ENCODE measurements at regions not wholly inside any gene's neighbourhood (a gene's known extent, or its start where the extent isn't known, plus 50 kb on each side); places are given as distances from the start of the nearest gene placed in this dataset.

DNA sequence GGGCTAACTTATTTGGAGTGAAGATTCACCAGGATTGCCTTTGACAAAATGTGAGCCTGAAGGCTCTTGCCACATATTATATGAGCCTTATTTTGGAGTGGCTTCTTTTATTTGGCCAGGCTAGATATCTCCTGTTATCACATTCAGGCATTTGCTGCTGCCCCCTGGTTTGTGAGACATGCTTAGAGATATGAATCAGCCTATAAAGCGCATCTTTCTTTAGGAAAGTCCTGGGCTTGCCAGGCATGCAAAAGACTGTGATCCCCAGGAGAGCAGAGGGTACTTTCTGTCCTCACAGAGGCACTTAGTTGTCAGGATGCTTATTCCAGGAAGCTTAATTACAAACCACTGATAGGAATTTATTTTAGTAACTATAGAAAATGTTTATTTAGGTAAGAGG is 333.3 kb downstream of the FAT3 start:
- H3K4me3 Mint-ChIP-seq = no peak overlapping the region
- TF ChIP-seq, protein P1, sequence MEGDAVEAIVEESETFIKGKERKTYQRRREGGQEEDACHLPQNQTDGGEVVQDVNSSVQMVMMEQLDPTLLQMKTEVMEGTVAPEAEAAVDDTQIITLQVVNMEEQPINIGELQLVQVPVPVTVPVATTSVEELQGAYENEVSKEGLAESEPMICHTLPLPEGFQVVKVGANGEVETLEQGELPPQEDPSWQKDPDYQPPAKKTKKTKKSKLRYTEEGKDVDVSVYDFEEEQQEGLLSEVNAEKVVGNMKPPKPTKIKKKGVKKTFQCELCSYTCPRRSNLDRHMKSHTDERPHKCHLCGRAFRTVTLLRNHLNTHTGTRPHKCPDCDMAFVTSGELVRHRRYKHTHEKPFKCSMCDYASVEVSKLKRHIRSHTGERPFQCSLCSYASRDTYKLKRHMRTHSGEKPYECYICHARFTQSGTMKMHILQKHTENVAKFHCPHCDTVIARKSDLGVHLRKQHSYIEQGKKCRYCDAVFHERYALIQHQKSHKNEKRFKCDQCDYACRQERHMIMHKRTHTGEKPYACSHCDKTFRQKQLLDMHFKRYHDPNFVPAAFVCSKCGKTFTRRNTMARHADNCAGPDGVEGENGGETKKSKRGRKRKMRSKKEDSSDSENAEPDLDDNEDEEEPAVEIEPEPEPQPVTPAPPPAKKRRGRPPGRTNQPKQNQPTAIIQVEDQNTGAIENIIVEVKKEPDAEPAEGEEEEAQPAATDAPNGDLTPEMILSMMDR (IDR thresholded peaks at IDR 0.05) = no peak
- 95% methylated on average over 1 of the region's 1 CpG for WGBS (ENCODE audit: insufficient coverage)
- intact Hi-C loops (cut with micrococcal nuclease) = no loop called here
- no peaks in the 10 kb centered on the region for H3K27me3 ChIP-seq (ENCODE audit: control insufficient read depth, insufficient read depth, low read length)
- no peaks in the 10 kb centered on the region for H3K36me3 ChIP-seq (ENCODE audit: control insufficient read depth, insufficient read depth, low read length)
- H3K9me3 ChIP-seq (ENCODE audit: control insufficient read depth, insufficient read depth, low read length) = no peaks in the 10 kb centered on the region
- H3K27me3 Mint-ChIP-seq (ENCODE audit: low read depth in 2 of 2) = no peaks in the 10 kb centered on the region
- no peaks in the 10 kb centered on the region for H3K4me1 Mint-ChIP-seq
- no peaks in the 10 kb centered on the region for H3K36me3 Mint-ChIP-seq
- no peak overlapping the region for H3K27ac Mint-ChIP-seq
- no peaks in the 10 kb centered on the region for H3K9me3 Mint-ChIP-seq
- no peak for DNase-seq
- H3K27ac ChIP-seq (ENCODE audit: low read length) = no peak overlapping the region
- ATAC-seq = no peak
- H3K4me3 ChIP-seq (ENCODE audit: low read length) = no peak overlapping the region
- no peaks in the 10 kb centered on the region for H3K4me1 ChIP-seq (ENCODE audit: control insufficient read depth, insufficient read depth, low read length)

DNA sequence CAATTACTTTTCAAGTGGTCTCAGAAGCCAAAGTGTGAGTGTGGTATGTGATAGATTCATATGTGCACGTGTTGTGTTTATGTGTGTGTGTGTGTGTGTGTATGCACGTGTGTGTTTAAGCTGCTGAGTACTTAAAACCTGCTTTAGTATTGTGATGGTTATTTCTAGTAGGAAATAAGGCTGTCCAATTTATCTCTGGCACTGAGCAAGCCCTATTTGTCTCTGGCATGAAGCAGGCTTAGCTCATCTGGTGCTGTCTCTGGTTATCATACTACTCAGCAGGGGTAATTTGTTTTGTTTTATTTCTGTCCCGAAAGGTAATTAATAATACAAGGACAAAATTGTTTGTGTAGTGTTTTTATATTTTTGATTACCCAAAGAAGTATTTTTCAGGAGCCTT is 333.7 kb downstream of the FAT3 start:
- H3K36me3 ChIP-seq (ENCODE audit: control insufficient read depth, insufficient read depth, low read length) = no peaks in the 10 kb centered on the region
- H3K27ac ChIP-seq (ENCODE audit: low read length) = no peak overlapping the region
- TF ChIP-seq, protein P1 (IDR thresholded peaks at IDR 0.05) = no peak
- Mint-ChIP-seq H3K9me3 (no peaks in the 10 kb centered on the region), H3K27me3 (ENCODE audit: low read depth in 2 of 2) (no peaks in the 10 kb centered on the region), H3K4me1 (no peaks in the 10 kb centered on the region), H3K4me3 (no peak overlapping the region), H3K36me3 (no peaks in the 10 kb centered on the region), H3K27ac (no peak overlapping the region)
- ATAC-seq (no peak), DNase-seq (no peak)
- H3K9me3 ChIP-seq (ENCODE audit: control insufficient read depth, insufficient read depth, low read length) = no peaks in the 10 kb centered on the region
- no peaks in the 10 kb centered on the region for H3K27me3 ChIP-seq (ENCODE audit: control insufficient read depth, insufficient read depth, low read length)
- 72% methylated on average over 3 of the region's 3 CpGs for WGBS (ENCODE audit: insufficient coverage)
- intact Hi-C loops (cut with micrococcal nuclease) = no loop called here
- H3K4me1 ChIP-seq (ENCODE audit: control insufficient read depth, insufficient read depth, low read length) = no peaks in the 10 kb centered on the region
- H3K4me3 ChIP-seq (ENCODE audit: low read length) = no peak overlapping the region

DNA sequence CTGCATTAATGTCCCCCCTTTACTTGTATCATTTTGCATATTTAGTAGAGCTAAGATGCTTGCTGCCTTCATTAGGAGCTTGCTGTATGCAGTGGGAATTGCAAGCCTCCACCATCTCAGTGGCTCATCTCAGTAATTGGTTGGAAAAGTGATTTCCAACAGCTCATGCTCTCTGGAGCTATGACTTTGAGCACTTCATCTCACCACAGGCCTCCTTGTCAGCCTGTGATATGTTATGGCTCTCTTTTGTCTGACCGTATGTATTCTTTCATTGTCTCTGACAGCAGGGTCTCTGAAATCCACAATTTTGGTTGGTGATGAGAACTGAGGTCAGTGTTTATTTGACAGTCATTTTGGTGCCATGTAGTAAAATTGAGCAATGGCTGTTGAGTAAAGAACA is 345.1 kb downstream of the FAT3 start:
- no peaks in the 10 kb centered on the region for H3K36me3 Mint-ChIP-seq
- H3K4me3 Mint-ChIP-seq = no peak overlapping the region
- Histone ChIP-seq H3K36me3 (ENCODE audit: control insufficient read depth, insufficient read depth, low read length) (no peaks in the 10 kb centered on the region), H3K9me3 (ENCODE audit: control insufficient read depth, insufficient read depth, low read length) (no peaks in the 10 kb centered on the region), H3K4me3 (ENCODE audit: low read length) (no peak overlapping the region), H3K27ac (ENCODE audit: low read length) (no peak overlapping the region), H3K27me3 (ENCODE audit: control insufficient read depth, insufficient read depth, low read length) (no peaks in the 10 kb centered on the region), H3K4me1 (ENCODE audit: control insufficient read depth, insufficient read depth, low read length) (no peaks in the 10 kb centered on the region)
- intact Hi-C loops (cut with micrococcal nuclease) = no loop called here
- WGBS (ENCODE audit: insufficient coverage) = 100% methylated on average over 1 of the region's 1 CpG
- no peak for DNase-seq
- no peaks in the 10 kb centered on the region for H3K4me1 Mint-ChIP-seq
- TF ChIP-seq, protein P1 (IDR thresholded peaks at IDR 0.05) = no peak
- H3K27ac Mint-ChIP-seq = no peak overlapping the region
- ATAC-seq = no peak
- H3K27me3 Mint-ChIP-seq (ENCODE audit: low read depth in 2 of 2) = no peaks in the 10 kb centered on the region
- H3K9me3 Mint-ChIP-seq = peaks cover 6 to 14% of the 10 kb centered on the region in 2 donors

DNA sequence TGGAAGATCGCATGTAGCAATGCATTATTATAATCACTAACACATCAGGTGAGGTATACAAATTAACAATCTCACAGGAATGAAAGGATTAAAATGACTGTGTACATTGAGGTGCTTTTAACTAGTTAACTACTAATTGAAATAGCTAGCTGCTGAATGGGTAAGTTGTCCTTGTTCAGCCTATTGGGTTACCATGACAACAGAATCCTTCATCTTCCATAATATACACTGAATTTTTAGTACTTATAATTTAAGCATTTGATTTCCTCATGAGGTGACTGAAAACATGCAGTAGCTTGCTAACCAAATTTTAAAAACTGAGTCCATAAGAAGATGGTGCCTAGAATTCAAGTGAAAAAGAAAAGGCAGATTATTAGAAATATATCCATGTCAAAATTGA is 347.9 kb downstream of the FAT3 start:
- no peaks in the 10 kb centered on the region for H3K27me3 Mint-ChIP-seq (ENCODE audit: low read depth in 2 of 2)
- no peaks in the 10 kb centered on the region for H3K9me3 ChIP-seq (ENCODE audit: control insufficient read depth, insufficient read depth, low read length)
- no peak for DNase-seq
- H3K36me3 ChIP-seq (ENCODE audit: control insufficient read depth, insufficient read depth, low read length) = no peaks in the 10 kb centered on the region
- intact Hi-C loops (cut with micrococcal nuclease) = no loop called here
- no CpG with 5 or more reads among the region's 1 CpG for WGBS (ENCODE audit: insufficient coverage)
- H3K27ac Mint-ChIP-seq = no peak overlapping the region
- no peak overlapping the region for H3K4me3 ChIP-seq (ENCODE audit: low read length)
- no peaks in the 10 kb centered on the region for H3K27me3 ChIP-seq (ENCODE audit: control insufficient read depth, insufficient read depth, low read length)
- no peaks in the 10 kb centered on the region for H3K36me3 Mint-ChIP-seq
- no peaks in the 10 kb centered on the region for H3K4me1 ChIP-seq (ENCODE audit: control insufficient read depth, insufficient read depth, low read length)
- H3K27ac ChIP-seq (ENCODE audit: low read length) = no peak overlapping the region
- no peaks in the 10 kb centered on the region for H3K4me1 Mint-ChIP-seq
- ATAC-seq = no peak
- TF ChIP-seq, protein P1 (IDR thresholded peaks at IDR 0.05) = no peak
- H3K4me3 Mint-ChIP-seq = no peak overlapping the region
- peaks cover 6 to 14% of the 10 kb centered on the region in 2 donors for H3K9me3 Mint-ChIP-seq
